Psoas muscle (tissue), 7 donors: ENCODE measurements at regions not wholly inside any gene's neighbourhood (a gene's known extent, or its start where the extent isn't known, plus 50 kb on each side); places are given as distances from the start of the nearest gene placed in this dataset.

Experiments
- ATAC-seq, 4 donors: fragments of 200-7000 bp; cut with Tn5 transposase; one replicate each; pipeline ENCODE4 v1.9.1; 2020; ENCODE audit warnings: moderate library complexity in 3 of 4, mild to moderate bottlenecking in 2 of 4
- DNase-seq, 2 donors: peaks; one replicate each; pipeline ENCODE4 v3.0.0-alpha.2; 2020
- H3K27ac ChIP-seq: fragments of 200-600 bp; one replicate; pipeline ENCODE4 v1.8.0; 2022
- H3K27me3 ChIP-seq, 3 donors: fragments of 200-600 bp in 1 of 3; one replicate each; pipeline versions ENCODE4 v1.6.1 to v1.8.0; 2013 to 2022; ENCODE audit warnings: low read length in 2 of 3, mild to moderate bottlenecking in 2 of 3, moderate library complexity in 1 of 3; ENCODE audit not compliant: insufficient read depth in 3 of 3
- H3K36me3 ChIP-seq, 2 donors: fragments of 200-600 bp in 1 of 2; one replicate each; pipeline versions ENCODE4 v1.6.1 to v1.8.0; 2013 to 2022; ENCODE audit warnings: low read depth in 1 of 2, mild to moderate bottlenecking in 1 of 2, moderate library complexity in 1 of 2; ENCODE audit not compliant: insufficient read depth in 1 of 2
- H3K4me1 ChIP-seq: fragments of 200-600 bp; one replicate; pipeline ENCODE4 v1.8.0; 2022
- H3K4me3 ChIP-seq: fragments of 200-600 bp; one replicate; pipeline ENCODE4 v1.8.0; 2022; ENCODE audit warnings: mild to moderate bottlenecking
- H3K9me3 ChIP-seq: fragments of 200-600 bp; one replicate; pipeline ENCODE4 v1.8.0; 2022
- WGBS, 3 donors: extraction: QIAGEN DNeasy Blood & Tissue Kit; methylation state at CpG; one replicate each; pipeline versions ENCODE4 v1.1.6 to v1.1.7; 2013; 5-methylcytosine and 5-hydroxymethylcytosine counted together
- intact Hi-C, 2 donors: fragments of 100-400 bp; cut with DNase I; formaldehyde crosslinking; loops; one replicate each; pipeline versions ENCODE4 v1.11.0 to v1.14.2; 2022
- TF ChIP-seq, protein P1 (sequence below): fragments of 200-600 bp; IDR thresholded peaks from one replicate; pipeline ENCODE4 v1.8.0; 2022; ENCODE audit warnings: antibody characterized with exemption
- donor health status: healthy with polysubstance abuse.
- donor health status: DM: no; HTN: no; CAD: no; lungs with moderate emphysema.
- donor health status: Bipolar disorder and iron deficiency.
- donor health status: healthy.
- donor health status: DM: yes; HTN: yes; CAD: no.
- donor health status: DM: no; HTN: no; CAD: no.
- donor health status: DM: yes; HTN: yes; CAD: no.

DNA sequence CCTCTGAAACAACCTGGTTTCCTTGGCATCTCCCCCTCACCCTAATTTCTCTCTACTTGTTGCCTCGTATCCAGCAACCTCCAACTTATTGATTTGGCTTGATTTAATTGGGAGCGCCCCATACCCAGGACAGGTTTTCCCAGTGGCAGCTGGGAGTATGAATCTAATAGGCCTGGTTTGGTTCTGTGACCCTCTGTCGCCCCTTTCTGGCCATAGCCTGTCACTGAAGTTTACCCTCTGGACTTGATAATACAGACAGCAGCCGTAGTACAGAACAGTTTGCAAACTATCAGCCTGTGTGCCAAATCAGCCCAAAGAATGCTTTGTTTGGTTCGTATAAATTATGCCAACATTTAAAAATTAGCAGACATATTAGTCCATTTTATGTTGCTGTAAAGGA, 525.1 kb upstream of the GOLIM4 start:
- H3K27ac ChIP-seq = no peak overlapping the region
- no peaks in the 10 kb centered on the region for H3K9me3 ChIP-seq
- ATAC-seq (no peak), DNase-seq (no peak)
- no peaks in the 10 kb centered on the region for H3K4me1 ChIP-seq
- H3K27me3 ChIP-seq = no peaks in the 10 kb centered on the region
- H3K4me3 ChIP-seq = no peak overlapping the region
- TF ChIP-seq, protein P1, sequence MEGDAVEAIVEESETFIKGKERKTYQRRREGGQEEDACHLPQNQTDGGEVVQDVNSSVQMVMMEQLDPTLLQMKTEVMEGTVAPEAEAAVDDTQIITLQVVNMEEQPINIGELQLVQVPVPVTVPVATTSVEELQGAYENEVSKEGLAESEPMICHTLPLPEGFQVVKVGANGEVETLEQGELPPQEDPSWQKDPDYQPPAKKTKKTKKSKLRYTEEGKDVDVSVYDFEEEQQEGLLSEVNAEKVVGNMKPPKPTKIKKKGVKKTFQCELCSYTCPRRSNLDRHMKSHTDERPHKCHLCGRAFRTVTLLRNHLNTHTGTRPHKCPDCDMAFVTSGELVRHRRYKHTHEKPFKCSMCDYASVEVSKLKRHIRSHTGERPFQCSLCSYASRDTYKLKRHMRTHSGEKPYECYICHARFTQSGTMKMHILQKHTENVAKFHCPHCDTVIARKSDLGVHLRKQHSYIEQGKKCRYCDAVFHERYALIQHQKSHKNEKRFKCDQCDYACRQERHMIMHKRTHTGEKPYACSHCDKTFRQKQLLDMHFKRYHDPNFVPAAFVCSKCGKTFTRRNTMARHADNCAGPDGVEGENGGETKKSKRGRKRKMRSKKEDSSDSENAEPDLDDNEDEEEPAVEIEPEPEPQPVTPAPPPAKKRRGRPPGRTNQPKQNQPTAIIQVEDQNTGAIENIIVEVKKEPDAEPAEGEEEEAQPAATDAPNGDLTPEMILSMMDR = no peak
- no peaks in the 10 kb centered on the region for H3K36me3 ChIP-seq
- intact Hi-C loops = no loop called here
- 52 to 66% (median 57%) methylated on average over 5 of the region's 5 CpGs for WGBS, 3 donors

DNA sequence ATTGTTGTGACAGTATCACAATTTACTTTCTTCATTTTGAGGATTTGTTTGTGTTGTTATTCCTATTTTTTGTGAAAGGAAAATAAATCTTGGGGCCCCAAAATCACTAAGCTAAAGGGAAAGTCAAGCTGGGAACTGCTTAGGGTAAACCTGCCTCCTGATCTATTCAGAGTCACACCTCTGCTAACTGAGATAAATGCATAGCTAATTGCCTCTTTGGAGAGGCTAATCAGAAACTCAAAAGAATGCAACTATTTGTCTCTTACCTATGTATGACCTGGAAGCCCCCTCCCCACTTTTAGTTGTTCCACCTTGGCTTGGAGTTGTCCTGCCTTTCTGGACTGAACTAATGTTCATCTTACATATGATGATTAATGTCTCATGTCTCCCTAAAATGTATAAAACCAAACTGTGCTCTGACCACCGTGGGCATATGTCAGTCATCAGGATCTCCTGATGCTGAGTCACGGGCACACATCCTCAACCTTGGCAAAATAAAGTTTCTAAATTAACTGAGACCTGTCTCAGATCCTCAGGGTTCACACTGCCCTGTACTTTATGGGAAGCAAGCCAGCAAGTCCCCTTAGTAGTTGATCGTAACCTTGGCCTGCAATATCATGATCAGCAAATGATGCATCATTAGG, 523.2 kb upstream of the GOLIM4 start:
- DNase-seq = no peak
- TF ChIP-seq, protein P1 = no peak

DNA sequence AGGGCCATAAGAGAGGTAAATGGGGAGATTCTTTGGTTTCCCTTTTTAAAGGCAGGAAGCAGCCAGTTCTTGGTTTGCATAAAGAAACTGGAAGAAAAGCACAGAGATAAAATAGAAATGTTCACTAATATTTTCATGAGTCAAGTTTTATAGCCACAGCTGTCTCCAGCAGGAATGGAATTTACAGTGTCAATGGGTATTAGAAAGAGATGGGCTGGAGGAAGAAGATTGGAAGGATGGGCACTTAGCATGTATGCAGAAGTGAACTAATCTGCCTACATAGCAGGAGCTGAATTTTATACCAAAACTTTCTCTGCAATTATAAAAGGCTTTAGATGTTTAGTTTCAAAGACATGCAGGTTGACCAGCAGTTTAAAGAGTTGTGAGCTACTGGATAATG, 521.9 kb upstream of the GOLIM4 start:
- TF ChIP-seq, protein P1 = no peak
- Histone ChIP-seq H3K27me3 (no peaks in the 10 kb centered on the region), H3K4me3 (no peak overlapping the region), H3K27ac (no peak overlapping the region), H3K4me1 (no peaks in the 10 kb centered on the region), H3K9me3 (no peaks in the 10 kb centered on the region), H3K36me3 (no peaks in the 10 kb centered on the region)
- no peak for ATAC-seq
- intact Hi-C loops = no loop called here
- no peak for DNase-seq

More for the DNA sequence above, 523.2 kb upstream of the GOLIM4 start:
- H3K27me3 ChIP-seq = no peaks in the 10 kb centered on the region
- H3K36me3 ChIP-seq = no peaks in the 10 kb centered on the region
- H3K27ac ChIP-seq = no peak overlapping the region
- H3K4me3 ChIP-seq = no peak overlapping the region
- no peaks in the 10 kb centered on the region for H3K9me3 ChIP-seq
- H3K4me1 ChIP-seq = no peaks in the 10 kb centered on the region
- no peak for ATAC-seq
- WGBS, 3 donors = 61 to 73% (median 63%) methylated on average over 3 of the region's 3 CpGs
- intact Hi-C loops = no loop called here

DNA sequence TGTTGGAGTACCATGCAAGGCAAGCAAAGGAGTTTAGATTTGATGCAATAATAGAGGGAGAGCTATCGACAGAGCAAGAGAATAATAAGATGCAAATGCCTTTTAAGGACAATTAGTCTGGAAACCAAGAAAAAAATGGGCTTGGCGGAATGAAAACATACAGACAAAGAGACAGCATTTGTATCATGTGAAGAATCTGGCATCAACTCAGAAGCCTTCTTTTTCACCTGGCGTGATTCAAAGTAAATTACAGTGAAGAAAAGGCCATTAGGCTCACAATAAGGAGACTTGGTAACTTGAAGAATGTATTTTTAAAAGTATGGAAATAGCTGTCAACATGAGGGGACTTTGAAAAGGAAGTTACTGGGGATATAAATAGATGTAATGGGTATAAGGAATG, 521.2 kb upstream of the GOLIM4 start:
- no peaks in the 10 kb centered on the region for H3K4me1 ChIP-seq
- 65 to 71% (median 68%) methylated on average over 3 of the region's 3 CpGs for WGBS, 3 donors
- H3K27me3 ChIP-seq = no peaks in the 10 kb centered on the region
- ATAC-seq = no peak
- H3K36me3 ChIP-seq = no peaks in the 10 kb centered on the region
- H3K27ac ChIP-seq = no peak overlapping the region
- TF ChIP-seq, protein P1 = no peak
- DNase-seq = no peak
- H3K4me3 ChIP-seq = no peak overlapping the region
- intact Hi-C loops = no loop called here
- no peaks in the 10 kb centered on the region for H3K9me3 ChIP-seq

DNA sequence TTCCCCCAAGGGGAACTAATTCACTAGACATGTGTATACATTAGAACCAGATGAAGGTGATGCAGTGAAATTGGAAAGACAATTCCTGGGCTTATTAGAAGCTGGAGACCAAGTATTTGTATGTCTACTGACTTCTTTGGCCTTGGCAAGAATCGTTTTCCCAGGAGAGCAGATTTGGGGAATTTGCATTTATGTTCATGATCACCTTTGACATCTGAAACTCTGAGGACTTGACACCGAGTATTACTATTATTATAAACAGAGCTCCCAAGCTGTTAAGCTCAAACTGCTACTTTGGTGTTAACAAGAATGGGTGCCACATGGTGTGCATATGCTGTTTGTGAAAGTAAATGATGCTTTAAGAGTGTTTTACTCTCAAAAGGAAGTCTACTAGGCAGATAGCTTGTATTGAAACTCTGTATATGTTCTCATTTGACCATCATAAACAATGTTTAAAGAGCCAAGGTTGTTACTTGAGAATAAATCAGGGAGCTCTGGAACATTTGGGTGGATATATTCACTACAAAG, 519.8 kb upstream of the GOLIM4 start:
- no peaks in the 10 kb centered on the region for H3K4me1 ChIP-seq
- H3K27me3 ChIP-seq = no peaks in the 10 kb centered on the region
- no peak overlapping the region for H3K4me3 ChIP-seq
- H3K9me3 ChIP-seq = no peaks in the 10 kb centered on the region
- TF ChIP-seq, protein P1 = no peak
- no peak for DNase-seq
- 12 to 33% (median 21%) methylated on average over 2 of the region's 2 CpGs for WGBS, 3 donors
- intact Hi-C loops = no loop called here
- H3K27ac ChIP-seq = no peak overlapping the region
- no peaks in the 10 kb centered on the region for H3K36me3 ChIP-seq
- ATAC-seq = no peak
